ENCODE measurements at regions not wholly inside any gene's neighbourhood (a gene's known extent, or its start where the extent isn't known, plus 50 kb on each side); places are given as distances from the start of the nearest gene placed in this dataset.

GRCh38 chr3:193911784-193912340 lies 224.1 kb upstream of the HES1 start:
- Mint-ChIP-seq H3K27me3 (ENCODE audit: unreplicated experiment) (no peaks in the 10 kb centered on the region), H3K27ac (ENCODE audit: unreplicated experiment) (no peak overlapping the region), H3K4me3 (ENCODE audit: low read depth, unreplicated experiment) (no peak overlapping the region), H3K9me3 (ENCODE audit: low read depth, unreplicated experiment) (no peaks in the 10 kb centered on the region), H3K4me1 (ENCODE audit: low read depth, unreplicated experiment) (peaks cover 13% of the 10 kb centered on the region), H3K36me3 (ENCODE audit: insufficient read depth, unreplicated experiment) (no peaks in the 10 kb centered on the region)
- intact Hi-C loops (cut with micrococcal nuclease; ENCODE audit: unreplicated experiment) = no loop called here
- no TSS peak for BruUV-seq (replicated peaks)
- DNase-seq = no peak
- TF ChIP-seq CTCF (IDR thresholded peaks at IDR 0.05; ENCODE audit: unreplicated experiment) = no peak
- CTCF ChIA-PET = no interaction called here

DNA sequence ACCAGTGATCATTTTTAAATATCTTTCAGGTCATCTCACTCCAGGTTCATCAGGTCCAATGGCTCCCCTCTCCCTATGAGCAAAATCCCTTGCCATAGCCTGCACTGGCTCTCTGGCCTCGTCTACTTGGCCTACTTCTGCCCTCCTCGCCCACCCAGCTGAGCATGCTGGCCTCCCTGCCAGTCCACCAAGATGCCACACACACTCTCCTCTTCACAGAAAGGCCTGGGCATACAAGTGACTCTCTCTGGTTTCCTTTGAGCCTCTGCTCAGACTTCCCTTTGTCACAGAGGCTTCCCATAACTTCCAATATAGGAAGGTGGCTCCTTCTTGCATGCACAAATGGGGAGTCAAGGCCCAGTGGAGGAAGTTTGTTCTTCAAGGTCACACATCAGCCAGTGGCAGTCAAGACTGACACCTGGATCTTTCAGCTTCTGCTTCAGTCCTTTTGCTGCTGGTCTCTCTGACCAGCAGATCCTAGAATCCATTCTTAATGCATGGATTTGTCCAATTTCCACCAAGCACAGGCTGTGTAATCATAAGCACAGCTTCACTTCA lies 223.2 kb upstream of the HES1 start:
- DNase-seq = no peak
- intact Hi-C loops (cut with micrococcal nuclease; ENCODE audit: unreplicated experiment) = no loop called here
- no TSS peak for BruUV-seq (replicated peaks)
- peaks cover 13% of the 10 kb centered on the region for H3K4me1 Mint-ChIP-seq (ENCODE audit: low read depth, unreplicated experiment)
- H3K9me3 Mint-ChIP-seq (ENCODE audit: low read depth, unreplicated experiment) = no peaks in the 10 kb centered on the region
- CTCF ChIA-PET = interaction anchor here (0.6 kb wide), 1 partner anchor 27 kb away, joined by 3 read pairs; no protein-coding TSS in a partner anchor
- no peaks in the 10 kb centered on the region for H3K36me3 Mint-ChIP-seq (ENCODE audit: insufficient read depth, unreplicated experiment)
- no peaks in the 10 kb centered on the region for H3K27me3 Mint-ChIP-seq (ENCODE audit: unreplicated experiment)
- no peak overlapping the region for H3K27ac Mint-ChIP-seq (ENCODE audit: unreplicated experiment)
- no peak for TF ChIP-seq CTCF (IDR thresholded peaks at IDR 0.05; ENCODE audit: unreplicated experiment)
- no peak overlapping the region for H3K4me3 Mint-ChIP-seq (ENCODE audit: low read depth, unreplicated experiment)

DNA sequence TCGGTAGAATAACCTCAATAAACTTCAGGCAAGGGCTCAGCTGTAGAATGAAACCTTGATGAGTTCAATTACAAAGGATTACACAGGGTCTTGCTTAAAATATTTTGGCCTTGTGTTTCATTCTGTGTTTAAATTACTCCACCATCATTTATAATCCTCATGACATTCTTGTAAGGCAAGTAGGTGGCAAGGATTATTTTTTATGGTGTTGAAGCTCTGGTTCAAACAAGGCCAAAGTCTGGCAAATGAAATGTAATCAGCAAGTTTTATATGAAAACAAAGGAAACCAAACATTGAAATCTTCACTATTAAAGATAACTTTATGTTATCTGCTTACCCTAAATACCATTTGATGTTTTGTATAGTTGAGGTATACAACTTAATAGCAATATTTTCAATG lies 221.3 kb upstream of the HES1 start:
- H3K4me1 Mint-ChIP-seq (ENCODE audit: low read depth, unreplicated experiment) = peaks cover 19% of the 10 kb centered on the region
- no peak overlapping the region for H3K4me3 Mint-ChIP-seq (ENCODE audit: low read depth, unreplicated experiment)
- BruUV-seq (replicated peaks) = no TSS peak
- no peaks in the 10 kb centered on the region for H3K27me3 Mint-ChIP-seq (ENCODE audit: unreplicated experiment)
- peaks cover 2% of the 10 kb centered on the region for H3K9me3 Mint-ChIP-seq (ENCODE audit: low read depth, unreplicated experiment)
- intact Hi-C loops (cut with micrococcal nuclease; ENCODE audit: unreplicated experiment) = no loop called here
- no peaks in the 10 kb centered on the region for H3K36me3 Mint-ChIP-seq (ENCODE audit: insufficient read depth, unreplicated experiment)
- DNase-seq = no peak
- CTCF ChIA-PET = interaction anchor here (0.7 kb wide), 1 partner anchor 72 kb away, joined by 3 read pairs; no protein-coding TSS in a partner anchor
- H3K27ac Mint-ChIP-seq (ENCODE audit: unreplicated experiment) = no peak overlapping the region
- TF ChIP-seq CTCF (IDR thresholded peaks at IDR 0.05; ENCODE audit: unreplicated experiment) = no peak

DNA sequence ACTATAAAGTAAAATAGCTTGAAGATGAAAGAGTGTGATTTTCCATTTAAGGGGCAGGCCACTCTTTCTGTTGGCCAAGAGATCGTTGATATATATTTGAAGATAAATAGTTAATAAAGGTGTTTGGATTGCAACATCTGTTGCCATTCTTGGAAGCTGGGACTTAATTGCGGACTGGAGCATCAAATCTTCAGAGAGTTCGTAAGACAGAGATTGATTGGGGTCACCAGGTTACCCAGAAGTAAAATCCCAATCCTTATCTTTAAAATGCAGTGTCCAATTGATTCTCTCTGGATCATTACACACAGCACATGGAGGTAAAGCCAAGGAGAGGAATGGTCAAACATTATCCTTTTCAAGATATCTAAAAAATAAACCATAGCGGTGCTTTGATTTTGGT lies 220.8 kb upstream of the HES1 start:
- Mint-ChIP-seq H3K36me3 (ENCODE audit: insufficient read depth, unreplicated experiment) (no peaks in the 10 kb centered on the region), H3K4me1 (ENCODE audit: low read depth, unreplicated experiment) (peaks cover 22% of the 10 kb centered on the region), H3K4me3 (ENCODE audit: low read depth, unreplicated experiment) (no peak overlapping the region), H3K27ac (ENCODE audit: unreplicated experiment) (no peak overlapping the region), H3K9me3 (ENCODE audit: low read depth, unreplicated experiment) (peaks cover 2% of the 10 kb centered on the region), H3K27me3 (ENCODE audit: unreplicated experiment) (no peaks in the 10 kb centered on the region)
- BruUV-seq (replicated peaks) = no TSS peak
- CTCF ChIA-PET = no interaction called here
- no peak for DNase-seq
- TF ChIP-seq CTCF (IDR thresholded peaks at IDR 0.05; ENCODE audit: unreplicated experiment) = no peak
- intact Hi-C loops (cut with micrococcal nuclease; ENCODE audit: unreplicated experiment) = no loop called here

All from Calu3 (cell line).